DMS79 (cell line): ENCODE measurements at regions not wholly inside any gene's neighbourhood (a gene's known extent, or its start where the extent isn't known, plus 50 kb on each side); places are given as distances from the start of the nearest gene placed in this dataset.
"Not testable (repeated sequence)": the region's sequence is repeated elsewhere in the genome, so short reads cannot be mapped to it uniquely, and the experiment has no call there.

ENCODE experiments used
- DNase-seq: peaks from one replicate; lab custom pipeline; 2025; lab: John Stamatoyannopoulos, UW

- DNase-seq = no peak
Observed at GRCh38 chr6:96743496-96743895, 93.8 kb downstream of the GPR63 start.

GRCh38 chr6:96742702-96743101 is 94.6 kb downstream of the GPR63 start:
- no peak for DNase-seq

GRCh38 chr6:96735332-96735731 is 101.9 kb downstream of the GPR63 start:
- no peak for DNase-seq

GRCh38 chr6:96727144-96727543 is 110.1 kb downstream of the GPR63 start:
- DNase-seq = no peak

GRCh38 chr6:96725296-96725695 is 112.0 kb downstream of the GPR63 start:
- no peak for DNase-seq

GRCh38 chr6:96724641-96725040 is 112.6 kb downstream of the GPR63 start:
- DNase-seq = no peak

GRCh38 chr6:96723362-96723761 is 113.9 kb downstream of the GPR63 start:
- DNase-seq = no peak

GRCh38 chr6:96721227-96721626 is 116.0 kb downstream of the GPR63 start:
- no peak for DNase-seq

GRCh38 chr6:96716221-96716620 is 121.1 kb downstream of the GPR63 start:
- no peak for DNase-seq

- DNase-seq = no peak
Observed at GRCh38 chr6:96715608-96716007, 121.7 kb downstream of the GPR63 start.

- no peak for DNase-seq
Observed at GRCh38 chr6:96704713-96705112, 132.6 kb downstream of the GPR63 start.

- no peak for DNase-seq
Observed at GRCh38 chr6:96702626-96703025, 134.7 kb downstream of the GPR63 start.

- no peak for DNase-seq
Observed at GRCh38 chr6:96700915-96701314, 136.4 kb downstream of the GPR63 start.

GRCh38 chr6:96694429-96694828 is 131.5 kb downstream of the FHL5 start:
- DNase-seq = not testable (repeated sequence)

- DNase-seq = no peak
Observed at GRCh38 chr6:96687121-96687520, 124.2 kb downstream of the FHL5 start.

GRCh38 chr6:96685702-96686101 is 122.8 kb downstream of the FHL5 start:
- DNase-seq = no peak

- no peak for DNase-seq
Observed at GRCh38 chr6:96683819-96684528, 121.0 kb downstream of the FHL5 start.

GRCh38 chr6:96682017-96682416 is 119.1 kb downstream of the FHL5 start:
- DNase-seq = no peak

GRCh38 chr6:96675597-96675996 is 112.7 kb downstream of the FHL5 start:
- DNase-seq = peak; percentile 83
